Urinary bladder (tissue), 3 donors: ENCODE measurements at regions not wholly inside any gene's neighbourhood (a gene's known extent, or its start where the extent isn't known, plus 50 kb on each side); places are given as distances from the start of the nearest gene placed in this dataset.
"Not testable (repeated sequence)": the region's sequence is repeated elsewhere in the genome, so short reads cannot be mapped to it uniquely, and the experiment has no call there.

ENCODE experiments used
- DNase-seq: peaks from one replicate; pipeline ENCODE4 v3.0.0-alpha.2; 2015; ENCODE audit errors: extremely low spot score
- H3K27ac ChIP-seq: one replicate; pipeline ENCODE4 v1.5.1; 2013; ENCODE audit warnings: low read depth, mild to moderate bottlenecking, moderate library complexity
- H3K36me3 ChIP-seq: one replicate; pipeline ENCODE4 v1.6.1; 2013; ENCODE audit warnings: mild to moderate bottlenecking, moderate library complexity; ENCODE audit not compliant: insufficient read depth
- H3K4me1 ChIP-seq: one replicate; pipeline ENCODE4 v1.6.1; 2013; ENCODE audit warnings: mild to moderate bottlenecking, moderate library complexity; ENCODE audit not compliant: insufficient read depth
- H3K4me3 ChIP-seq: one replicate; pipeline ENCODE4 v1.5.1; 2013; ENCODE audit warnings: low read depth, low read length
- WGBS: extraction: QIAGEN DNeasy Blood & Tissue Kit; methylation state at CpG from one replicate; pipeline ENCODE4 v1.1.7; 2013; 5-methylcytosine and 5-hydroxymethylcytosine counted together
- donor health status: healthy with polysubstance abuse.
- donor health status: healthy.

GRCh38 chr2:199575416-199575815, 117.7 kb upstream of the SATB2 start:
- Histone ChIP-seq H3K36me3 (no peaks in the 10 kb centered on the region), H3K4me1 (no peaks in the 10 kb centered on the region), H3K4me3 (no peak overlapping the region), H3K27ac (no peak overlapping the region)
- WGBS: 45% methylated on average over 2 of the region's 2 CpGs
- DNase-seq: no peak

- no peak for DNase-seq
- 70% methylated on average over 1 of the region's 1 CpG for WGBS
- Histone ChIP-seq H3K36me3 (no peaks in the 10 kb centered on the region), H3K27ac (no peak overlapping the region), H3K4me3 (no peak overlapping the region), H3K4me1 (no peaks in the 10 kb centered on the region)
These were observed 114.8 kb upstream of the SATB2 start for GRCh38 chr2:199572571-199572970.

- H3K27ac ChIP-seq: no peak overlapping the region
- DNase-seq: no peak
- no peaks in the 10 kb centered on the region for H3K4me1 ChIP-seq
- H3K36me3 ChIP-seq: no peaks in the 10 kb centered on the region
- WGBS: 66% methylated on average over 2 of the region's 2 CpGs
- H3K4me3 ChIP-seq: no peak overlapping the region
These were observed 113.2 kb upstream of the SATB2 start for GRCh38 chr2:199570934-199571333.

- Histone ChIP-seq H3K27ac (no peak overlapping the region), H3K36me3 (no peaks in the 10 kb centered on the region), H3K4me1 (no peaks in the 10 kb centered on the region), H3K4me3 (no peak overlapping the region)
- 38% methylated on average over 1 of the region's 1 CpG for WGBS
- DNase-seq: no peak
These were observed 111.6 kb upstream of the SATB2 start for GRCh38 chr2:199569336-199569735.

- WGBS: 87% methylated on average over 14 of the region's 14 CpGs
- Histone ChIP-seq H3K36me3 (no peaks in the 10 kb centered on the region), H3K4me3 (no peak overlapping the region), H3K4me1 (no peaks in the 10 kb centered on the region), H3K27ac (no peak overlapping the region)
- no peak for DNase-seq
These were observed 100.4 kb upstream of the SATB2 start for GRCh38 chr2:199558156-199558555.

GRCh38 chr2:199556527-199557285, 99.0 kb upstream of the SATB2 start:
- 81% methylated on average over 12 of the region's 12 CpGs for WGBS
- H3K36me3 ChIP-seq: no peaks in the 10 kb centered on the region

GRCh38 chr2:199554026-199554425, 96.3 kb upstream of the SATB2 start:
- 88% methylated on average over 2 of the region's 2 CpGs for WGBS
- no peaks in the 10 kb centered on the region for H3K36me3 ChIP-seq
- no peak overlapping the region for H3K27ac ChIP-seq
- H3K4me3 ChIP-seq: no peak overlapping the region
- no peak for DNase-seq
- H3K4me1 ChIP-seq: no peaks in the 10 kb centered on the region

More at GRCh38 chr2:199556527-199557285, 99.0 kb upstream of the SATB2 start:
- Histone ChIP-seq H3K27ac (no peak overlapping the region), H3K4me3 (no peak overlapping the region), H3K4me1 (no peaks in the 10 kb centered on the region)
- no peak for DNase-seq

- H3K27ac ChIP-seq: no peak overlapping the region
- WGBS: 68% methylated on average over 6 of the region's 6 CpGs
- H3K4me3 ChIP-seq: no peak overlapping the region
- H3K36me3 ChIP-seq: no peaks in the 10 kb centered on the region
- H3K4me1 ChIP-seq: no peaks in the 10 kb centered on the region
- DNase-seq: no peak
These were observed 94.4 kb upstream of the SATB2 start for GRCh38 chr2:199552141-199552540.

GRCh38 chr2:199543606-199544172, 86.0 kb upstream of the SATB2 start:
- H3K36me3 ChIP-seq: no peaks in the 10 kb centered on the region
- 82% methylated on average over 4 of the region's 4 CpGs for WGBS
- H3K4me3 ChIP-seq: no peak overlapping the region
- H3K27ac ChIP-seq: no peak overlapping the region
- DNase-seq: no peak
- H3K4me1 ChIP-seq: no peaks in the 10 kb centered on the region

- no peak for DNase-seq
- Histone ChIP-seq H3K36me3 (no peaks in the 10 kb centered on the region), H3K4me3 (no peak overlapping the region), H3K4me1 (no peaks in the 10 kb centered on the region), H3K27ac (no peak overlapping the region)
- WGBS: 89% methylated on average over 7 of the region's 7 CpGs
These were observed 77.9 kb upstream of the SATB2 start for GRCh38 chr2:199535445-199536177.

- H3K4me1 ChIP-seq, H3K27ac ChIP-seq, DNase-seq, H3K36me3 ChIP-seq, H3K4me3 ChIP-seq: not testable (repeated sequence)
- WGBS: 97% methylated on average over 3 of the region's 3 CpGs
These were observed 76.1 kb upstream of the SATB2 start for GRCh38 chr2:199533873-199534272.

- no peak overlapping the region for H3K4me3 ChIP-seq
- H3K27ac ChIP-seq: no peak overlapping the region
- 65% methylated on average over 1 of the region's 1 CpG for WGBS
- no peaks in the 10 kb centered on the region for H3K36me3 ChIP-seq
- H3K4me1 ChIP-seq: no peaks in the 10 kb centered on the region
- no peak for DNase-seq
These were observed 69.3 kb upstream of the SATB2 start for GRCh38 chr2:199527071-199527470.

- H3K4me1 ChIP-seq: no peaks in the 10 kb centered on the region
- H3K36me3 ChIP-seq: no peaks in the 10 kb centered on the region
- no peak for DNase-seq
- no peak overlapping the region for H3K27ac ChIP-seq
- 68% methylated on average over 3 of the region's 3 CpGs for WGBS
- H3K4me3 ChIP-seq: no peak overlapping the region
These were observed 67.2 kb upstream of the SATB2 start for GRCh38 chr2:199524689-199525574.
